ENCODE measurements at regions not wholly inside any gene's neighbourhood (a gene's known extent, or its start where the extent isn't known, plus 50 kb on each side); places are given as distances from the start of the nearest gene placed in this dataset.

- H3K4me1 ChIP-seq (ENCODE audit: control insufficient read depth in 1 of 2, insufficient read depth in 1 of 2, low read depth in 1 of 2, low read length in 1 of 2) = peaks cover 39 to 50% of the 10 kb centered on the region in 2 experiments
- no peak overlapping the region for H3K4me3 ChIP-seq (ENCODE audit: low read depth in 1 of 2, low read length in 1 of 2)
- peaks cover 10% of the 10 kb centered on the region for H3K9me3 ChIP-seq
- H3K36me3 ChIP-seq = no peaks in the 10 kb centered on the region
- no peak overlapping the region for H3K27ac ChIP-seq
- no peaks in the 10 kb centered on the region for H3K27me3 ChIP-seq
- TF ChIP-seq CTCF (IDR thresholded peaks at IDR 0.05) = no peak
Measured at GRCh38 chr4:42724451-42724850, 67.5 kb upstream of the ATP8A1 start.

- Histone ChIP-seq H3K9me3 (no peaks in the 10 kb centered on the region), H3K4me1 (ENCODE audit: control insufficient read depth in 1 of 2, insufficient read depth in 1 of 2, low read depth in 1 of 2, low read length in 1 of 2) (peaks cover 60 to 84% of the 10 kb centered on the region in 2 experiments), H3K36me3 (no peaks in the 10 kb centered on the region), H3K4me3 (ENCODE audit: low read depth in 1 of 2, low read length in 1 of 2) (no peak overlapping the region), H3K27ac (peak overlapping the region; percentile 74), H3K27me3 (no peaks in the 10 kb centered on the region)
- no peak for TF ChIP-seq CTCF (IDR thresholded peaks at IDR 0.05)
Measured at GRCh38 chr4:42720533-42720932, 63.6 kb upstream of the ATP8A1 start.

- H3K4me1 ChIP-seq (ENCODE audit: control insufficient read depth in 1 of 2, insufficient read depth in 1 of 2, low read depth in 1 of 2, low read length in 1 of 2) = peaks cover 71 to 88% of the 10 kb centered on the region in 2 experiments
Measured at GRCh38 chr4:42719257-42719656, 62.4 kb upstream of the ATP8A1 start.

GRCh38 chr4:42718336-42718735 is 61.4 kb upstream of the ATP8A1 start:
- Histone ChIP-seq H3K9me3 (no peaks in the 10 kb centered on the region), H3K27ac (no peak overlapping the region), H3K36me3 (no peaks in the 10 kb centered on the region), H3K4me1 (ENCODE audit: control insufficient read depth in 1 of 2, insufficient read depth in 1 of 2, low read depth in 1 of 2, low read length in 1 of 2) (peaks cover 67 to 80% of the 10 kb centered on the region in 2 experiments), H3K4me3 (ENCODE audit: low read depth in 1 of 2, low read length in 1 of 2) (no peak overlapping the region), H3K27me3 (no peaks in the 10 kb centered on the region)
- no peak for TF ChIP-seq CTCF (IDR thresholded peaks at IDR 0.05)

More at GRCh38 chr4:42719257-42719656, 62.4 kb upstream of the ATP8A1 start:
- Histone ChIP-seq H3K4me3 (ENCODE audit: low read depth in 1 of 2, low read length in 1 of 2) (no peak overlapping the region), H3K27me3 (no peaks in the 10 kb centered on the region), H3K9me3 (no peaks in the 10 kb centered on the region), H3K36me3 (no peaks in the 10 kb centered on the region), H3K27ac (no peak overlapping the region)
- TF ChIP-seq CTCF (IDR thresholded peaks at IDR 0.05) = no peak

GRCh38 chr4:42716996-42717395 is 60.1 kb upstream of the ATP8A1 start:
- no peaks in the 10 kb centered on the region for H3K36me3 ChIP-seq
- no peaks in the 10 kb centered on the region for H3K27me3 ChIP-seq
- no peaks in the 10 kb centered on the region for H3K9me3 ChIP-seq
- peak overlapping the region; percentile 73 for H3K27ac ChIP-seq
- H3K4me3 ChIP-seq (ENCODE audit: low read depth in 1 of 2, low read length in 1 of 2) = no peak overlapping the region
- no peak for TF ChIP-seq CTCF (IDR thresholded peaks at IDR 0.05)
- H3K4me1 ChIP-seq (ENCODE audit: control insufficient read depth in 1 of 2, insufficient read depth in 1 of 2, low read depth in 1 of 2, low read length in 1 of 2) = peaks cover 56 to 67% of the 10 kb centered on the region in 2 experiments
